GM18873 (cell line): ENCODE measurements at regions not wholly inside any gene's neighbourhood (a gene's known extent, or its start where the extent isn't known, plus 50 kb on each side); places are given as distances from the start of the nearest gene placed in this dataset.
"Not testable (repeated sequence)": the region's sequence is repeated elsewhere in the genome, so short reads cannot be mapped to it uniquely, and the experiment has no call there.

Experiments used
- ATAC-seq: cut with Tn5 transposase; IDR thresholded peaks from one replicate; pipeline ENCODE4 v1.9.1; 2021; ENCODE audit warnings: mild to moderate bottlenecking, moderate library complexity, moderate number of reproducible peaks; ENCODE audit not compliant: unreplicated experiment, low FRiP score

- ATAC-seq: no peak
These were observed 515.5 kb downstream of the CSNK1G3 start for GRCh38 chr5:124027441-124027840.

GRCh38 chr5:124025306-124025845 is 513.4 kb downstream of the CSNK1G3 start:
- ATAC-seq: no peak

DNA sequence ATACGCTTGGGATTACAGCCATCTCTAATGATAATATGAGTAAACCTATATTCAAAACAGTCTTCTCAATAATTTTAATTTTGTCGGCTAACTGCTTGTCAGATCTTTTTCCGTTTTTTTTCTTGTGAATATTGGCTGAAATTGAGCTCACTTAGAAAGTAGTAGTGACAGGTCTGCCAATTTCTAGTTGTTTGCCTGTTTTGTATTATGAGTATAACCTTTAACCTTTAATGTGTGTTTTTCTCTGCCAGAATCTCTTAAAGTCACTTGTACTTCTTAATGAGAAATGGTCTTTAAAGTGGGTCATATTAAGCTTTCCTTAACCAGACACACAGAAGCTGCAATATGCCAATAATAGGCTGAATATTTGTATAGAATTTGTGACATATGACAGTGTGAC is 511.0 kb downstream of the CSNK1G3 start:
- ATAC-seq: no peak

DNA sequence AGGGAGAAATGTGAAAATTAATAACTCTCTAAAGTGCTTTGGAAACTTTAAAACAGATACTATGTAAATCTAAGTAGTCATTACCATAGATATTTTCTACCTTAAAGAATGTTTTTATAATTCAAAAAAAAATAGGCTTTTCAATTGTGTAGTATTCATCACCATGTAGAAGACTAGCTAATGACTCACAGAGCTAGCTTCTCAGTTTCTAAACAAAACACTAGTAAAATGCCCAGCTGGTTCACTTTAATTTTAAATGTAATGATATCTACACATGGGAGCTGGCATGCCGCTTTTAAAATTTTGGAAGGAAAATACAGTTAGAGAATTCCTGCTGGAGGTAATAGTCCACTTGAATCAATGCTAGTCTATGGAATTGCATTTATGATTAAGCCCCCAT is 509.8 kb downstream of the CSNK1G3 start:
- no peak for ATAC-seq

GRCh38 chr5:124021066-124021641 is 509.2 kb downstream of the CSNK1G3 start:
- ATAC-seq: no peak

GRCh38 chr5:124017321-124017720 is 505.3 kb downstream of the CSNK1G3 start:
- not testable (repeated sequence) for ATAC-seq

GRCh38 chr5:124007675-124008398 is 495.9 kb downstream of the CSNK1G3 start:
- no peak for ATAC-seq

DNA sequence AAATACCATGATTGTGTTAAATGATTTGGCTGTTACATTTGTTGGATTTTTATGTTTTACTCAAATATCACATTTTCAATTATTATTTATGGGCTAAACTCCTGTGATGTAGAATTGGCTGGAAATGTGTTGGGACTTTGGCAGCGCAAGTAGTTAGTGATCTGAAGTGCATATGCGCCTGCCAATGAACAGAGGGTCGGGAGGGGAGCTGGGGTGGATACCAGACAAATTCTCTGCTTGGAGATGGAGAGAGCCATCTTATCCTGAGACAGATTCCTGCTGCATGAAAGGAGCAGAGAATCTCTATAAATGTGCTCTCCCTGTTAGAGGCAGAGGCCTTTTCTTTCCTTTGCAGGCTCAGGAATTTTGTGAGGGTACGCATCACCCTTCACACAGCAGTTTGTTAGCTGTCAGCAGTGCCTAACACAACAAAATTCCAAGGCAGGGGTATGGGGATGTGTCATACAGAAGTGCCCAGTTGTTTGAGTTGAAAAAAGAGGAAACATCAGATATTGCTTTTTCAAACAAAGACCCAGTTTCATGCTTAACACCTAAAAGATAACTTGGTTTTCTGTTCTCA is 489.1 kb downstream of the CSNK1G3 start:
- no peak for ATAC-seq

GRCh38 chr5:124000538-124000937 is 488.6 kb downstream of the CSNK1G3 start:
- no peak for ATAC-seq

- ATAC-seq: no peak
These were observed 485.7 kb downstream of the CSNK1G3 start for GRCh38 chr5:123997462-123998215.

DNA sequence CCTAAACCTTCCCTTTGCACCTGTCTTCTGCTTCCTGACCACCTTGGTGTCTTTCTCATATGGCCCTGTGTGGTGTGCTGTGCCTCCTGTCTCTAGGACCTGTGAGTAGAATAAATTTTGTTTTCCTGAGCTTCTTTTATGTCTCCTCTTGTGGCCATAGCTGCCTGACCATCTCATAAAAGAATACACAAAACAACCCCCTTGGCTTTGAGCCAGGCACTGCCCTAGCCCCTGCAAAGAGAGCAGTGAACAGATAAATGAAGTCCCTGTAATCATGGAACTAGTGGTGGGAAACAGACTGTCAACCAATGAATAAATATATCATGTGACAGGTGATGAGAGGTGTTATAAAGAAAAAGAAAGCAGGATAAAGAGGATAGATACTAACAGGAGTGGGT is 485.1 kb downstream of the CSNK1G3 start:
- ATAC-seq: no peak

DNA sequence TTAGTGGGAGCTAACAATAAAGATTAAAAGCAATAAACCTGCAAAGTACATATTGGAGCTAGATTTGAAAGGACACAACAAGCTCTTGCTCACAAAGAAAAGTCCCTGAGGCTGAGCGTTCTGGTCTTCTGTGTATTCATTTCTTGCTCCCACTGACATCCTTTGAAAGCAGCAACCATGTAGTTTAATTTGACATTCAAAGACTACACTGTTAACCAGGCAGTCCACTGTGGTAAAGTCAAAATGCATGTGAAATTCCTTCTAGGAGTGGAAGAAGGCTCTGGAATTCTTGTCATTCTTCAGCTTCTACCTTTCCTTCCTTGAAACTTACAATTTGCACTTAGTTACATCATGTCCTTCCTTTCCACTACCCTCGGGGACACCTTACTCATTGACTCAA is 480.7 kb downstream of the CSNK1G3 start:
- no peak for ATAC-seq

- no peak for ATAC-seq
These were observed 476.0 kb downstream of the CSNK1G3 start for GRCh38 chr5:123987956-123988355.

DNA sequence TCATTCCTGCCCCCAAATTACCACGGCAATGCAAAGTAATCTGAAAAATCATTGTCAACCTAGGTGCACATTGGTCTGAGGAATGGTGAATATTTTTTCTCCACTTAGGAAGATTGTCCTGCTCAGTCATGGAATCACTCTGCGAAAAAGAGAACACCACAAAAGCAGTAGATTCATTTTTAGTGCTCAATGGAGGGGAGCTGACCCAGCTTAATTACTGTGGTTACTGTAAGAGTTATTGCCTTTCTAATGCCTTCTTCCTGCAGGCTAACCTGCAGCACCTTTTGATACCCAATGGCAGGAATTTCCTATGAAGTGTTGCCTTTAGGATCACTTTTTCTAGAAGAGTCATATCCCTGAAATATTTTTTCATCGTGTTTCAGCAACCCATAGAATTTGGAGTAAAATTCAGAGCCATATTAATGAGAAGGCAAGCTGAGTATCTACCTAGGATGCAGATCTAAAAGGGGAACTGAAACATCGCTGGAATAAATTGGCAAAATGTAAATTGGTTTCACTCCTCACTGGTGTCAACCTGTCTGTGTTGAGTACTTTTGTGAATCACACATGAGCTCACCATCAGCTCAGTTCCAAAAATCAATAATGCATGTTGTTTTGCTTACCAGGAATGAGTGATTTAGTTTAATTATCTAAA is 464.5 kb downstream of the CSNK1G3 start:
- no peak for ATAC-seq

GRCh38 chr5:123975521-123975920 is 463.5 kb downstream of the CSNK1G3 start:
- ATAC-seq: not testable (repeated sequence)

GRCh38 chr5:123966781-123967180 is 454.8 kb downstream of the CSNK1G3 start:
- ATAC-seq: no peak

GRCh38 chr5:123965626-123966025 is 453.6 kb downstream of the CSNK1G3 start:
- no peak for ATAC-seq

GRCh38 chr5:123964884-123965283 is 452.9 kb downstream of the CSNK1G3 start:
- no peak for ATAC-seq

DNA sequence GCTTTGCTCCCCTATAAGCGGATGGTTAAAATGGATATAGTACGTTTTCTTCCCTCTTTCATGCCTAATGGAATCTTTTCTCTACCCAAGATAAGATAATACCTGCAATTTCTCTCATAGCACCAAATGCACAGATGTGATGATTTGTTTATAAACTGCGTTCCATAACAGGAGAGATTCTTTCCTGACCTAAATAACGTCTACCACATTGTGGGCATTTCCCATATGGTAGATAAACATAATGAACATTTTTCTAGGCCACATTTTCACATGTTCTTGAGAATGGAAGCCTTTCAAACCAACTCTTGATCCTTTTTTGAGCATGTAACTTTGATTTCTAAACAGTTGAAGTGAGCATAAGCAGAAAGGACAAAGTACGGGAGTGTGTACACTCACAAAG is 448.5 kb downstream of the CSNK1G3 start:
- ATAC-seq: no peak

DNA sequence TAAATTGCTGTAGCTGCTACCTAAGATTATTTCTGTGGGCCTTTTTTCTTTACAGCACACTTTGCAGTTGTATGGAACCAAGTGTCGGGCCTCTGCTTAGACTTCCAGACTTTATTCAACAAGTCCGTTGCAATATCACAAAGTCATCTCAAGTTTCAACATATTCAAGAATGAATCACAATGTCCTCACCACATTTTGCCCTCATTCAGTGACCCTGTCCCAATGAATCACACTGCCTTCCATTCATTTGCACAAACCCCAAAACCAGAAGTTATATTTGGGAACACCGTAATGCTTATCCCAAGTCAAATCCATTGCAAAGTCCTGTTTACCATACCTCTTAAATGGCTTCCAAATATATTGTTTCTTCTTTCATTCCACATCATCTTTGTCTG is 439.6 kb downstream of the CSNK1G3 start:
- no peak for ATAC-seq
